OCI-LY7 (cell line): ENCODE measurements at regions not wholly inside any gene's neighbourhood (a gene's known extent, or its start where the extent isn't known, plus 50 kb on each side); places are given as distances from the start of the nearest gene placed in this dataset. TPM values are rescaled to one million over a fixed set of nuclear protein-coding genes. Genes with fewer than 3 reads are reported as not detected.

Experiments
- BruUV-seq: library from RNA; stranded (reverse); fragments of 400-500 nt; replicated peaks from 2 replicates; lab custom pipeline; 2021; lab: Mats Ljungman, UMichigan
- CTCF ChIA-PET: fragments of 300-600 bp; sonication (Branson Sonifier 250); formaldehyde crosslinking; loops from one replicate; lab custom pipeline; 2022; ENCODE audit warnings: antibody characterized with exemption; ENCODE audit not compliant: unreplicated experiment; lab: Charles Lee
- POLR2A ChIA-PET: fragments of 300-600 bp; sonication (Branson Sonifier 250); formaldehyde crosslinking; loops from one replicate; lab custom pipeline; 2022; ENCODE audit warnings: antibody characterized with exemption; lab: Charles Lee
- DNase-seq: peaks from one replicate; pipeline ENCODE4 v3.0.0-alpha.2; 2015; ENCODE audit warnings: low spot score
- H2AFZ ChIP-seq: fragments of 200-600 bp; sonication (generic), shearing (Covaris generic); 2 replicates; pipeline ENCODE4 v1.6.1; 2014; ENCODE audit warnings: mild to moderate bottlenecking, antibody characterized with exemption, low read length, moderate library complexity
- H3K27ac ChIP-seq: fragments of 200-600 bp; sonication (generic); 2 replicates; pipeline ENCODE4 v1.5.1; 2014; ENCODE audit warnings: mixed run types, low read depth, mild to moderate bottlenecking, moderate library complexity, low read length, inconsistent platforms; ENCODE audit not compliant: poor library complexity, severe bottlenecking
- H3K36me3 ChIP-seq: fragments of 200-600 bp; sonication (generic); 2 replicates; pipeline ENCODE4 v1.6.1; 2014; ENCODE audit warnings: mild to moderate bottlenecking, antibody characterized with exemption, low read length, moderate library complexity, mixed read lengths; ENCODE audit not compliant: insufficient read depth
- H3K4me1 ChIP-seq: fragments of 200-600 bp; sonication (generic); 2 replicates; pipeline ENCODE4 v1.5.1; 2014; ENCODE audit warnings: mild to moderate bottlenecking, low read length; ENCODE audit not compliant: insufficient read depth, poor library complexity, severe bottlenecking
- H3K4me2 ChIP-seq: fragments of 200-600 bp; sonication (generic); 2 replicates; pipeline ENCODE4 v1.6.1; 2014; ENCODE audit warnings: mild to moderate bottlenecking, low read length
- H3K4me3 ChIP-seq: fragments of 200-600 bp; sonication (generic); 2 replicates; pipeline ENCODE4 v1.5.1; 2014; ENCODE audit warnings: mild to moderate bottlenecking, low read depth, low read length; ENCODE audit not compliant: poor library complexity, severe bottlenecking
- H3K79me2 ChIP-seq: fragments of 200-600 bp; sonication (generic); 2 replicates; pipeline ENCODE4 v1.6.1; 2016; ENCODE audit warnings: low read depth, mild to moderate bottlenecking, low read length, moderate library complexity, mixed read lengths; ENCODE audit not compliant: insufficient read depth
- H3K9me2 ChIP-seq: fragments of 200-600 bp; sonication (generic); 2 replicates; pipeline ENCODE4 v1.6.1; 2016; ENCODE audit warnings: mild to moderate bottlenecking, low read length, mixed read lengths; ENCODE audit not compliant: insufficient read depth
- H3K9me3 ChIP-seq: fragments of 200-600 bp; sonication (generic); 2 replicates; pipeline ENCODE4 v1.6.1; 2014; ENCODE audit warnings: mild to moderate bottlenecking, mixed run types, low read length, mixed read lengths
- H4K20me1 ChIP-seq: fragments of 200-600 bp; sonication (generic); 2 replicates; pipeline ENCODE4 v1.6.1; 2014; ENCODE audit warnings: mild to moderate bottlenecking, antibody characterized with exemption, low read length, moderate library complexity, mixed read lengths; ENCODE audit not compliant: insufficient read depth
- EZH2phosphoT487 ChIP-seq: fragments of 200-600 bp; sonication (generic); IDR thresholded peaks from 2 replicates; pipeline ENCODE4 v1.6.1; 2018; ENCODE audit warnings: low read depth, borderline replicate concordance, mild to moderate bottlenecking, mixed run types, antibody characterized with exemption, low read length, moderate library complexity, mixed read lengths
- intact Hi-C: fragments of 100-400 bp; cut with micrococcal nuclease; formaldehyde crosslinking; loops from one replicate; pipeline ENCODE4 v1.10.0; 2022; ENCODE audit not compliant: unreplicated experiment
- microRNA-seq: library from miRNA; unstranded; fragments of <30 nt; microRNA quantifications from one replicate; pipeline ENCODE4 v1.2.0, GENCODE V29; 2022; ENCODE audit warnings: borderline replicate concordance
- small RNA-seq: library from RNA; depleted of rRNA; stranded (forward); fragments of <200 nt; gene quantifications from one replicate; pipeline ENCODE3, GENCODE V24; 2014
- TF ChIP-seq, protein P1 (sequence below): fragments of 200-600 bp; sonication (generic); conservative IDR thresholded peaks from 2 replicates; pipeline ENCODE4 v1.5.1; 2014; ENCODE audit warnings: mild to moderate bottlenecking, antibody characterized with exemption, low read length, moderate library complexity, mixed read lengths

DNA sequence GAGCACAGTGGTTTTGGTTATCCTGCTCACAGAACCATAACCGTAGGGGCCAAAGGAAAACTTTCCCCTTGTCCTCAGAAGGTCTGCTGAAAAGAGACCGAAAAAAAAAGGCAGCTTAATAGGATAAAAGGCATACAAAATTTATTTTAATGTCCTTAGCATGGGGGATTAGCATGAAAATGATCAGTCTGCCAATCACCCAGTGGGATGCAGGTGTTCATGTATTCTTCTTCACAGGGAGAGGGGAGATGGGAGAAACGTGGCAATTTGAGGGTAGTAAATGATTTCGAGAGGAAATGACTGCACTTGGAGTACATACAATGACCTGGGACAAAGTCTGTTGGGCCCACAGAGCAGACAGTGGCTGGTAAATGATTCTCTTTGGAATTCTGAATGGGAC is 194.0 kb downstream of the AJAP1 start:
- CTCF ChIA-PET: no interaction called here
- 0 out of 2 replicates have a peak, but pooled peaks cover 4% of the 10 kb centered on the region for H3K9me3 ChIP-seq
- H2AFZ ChIP-seq: no peak overlapping the region
- DNase-seq: no peak
- H3K4me1 ChIP-seq: no peaks in the 10 kb centered on the region
- H3K79me2 ChIP-seq: no peaks in the 10 kb centered on the region
- TF ChIP-seq EZH2phosphoT487: no peak
- TF ChIP-seq, protein P1, sequence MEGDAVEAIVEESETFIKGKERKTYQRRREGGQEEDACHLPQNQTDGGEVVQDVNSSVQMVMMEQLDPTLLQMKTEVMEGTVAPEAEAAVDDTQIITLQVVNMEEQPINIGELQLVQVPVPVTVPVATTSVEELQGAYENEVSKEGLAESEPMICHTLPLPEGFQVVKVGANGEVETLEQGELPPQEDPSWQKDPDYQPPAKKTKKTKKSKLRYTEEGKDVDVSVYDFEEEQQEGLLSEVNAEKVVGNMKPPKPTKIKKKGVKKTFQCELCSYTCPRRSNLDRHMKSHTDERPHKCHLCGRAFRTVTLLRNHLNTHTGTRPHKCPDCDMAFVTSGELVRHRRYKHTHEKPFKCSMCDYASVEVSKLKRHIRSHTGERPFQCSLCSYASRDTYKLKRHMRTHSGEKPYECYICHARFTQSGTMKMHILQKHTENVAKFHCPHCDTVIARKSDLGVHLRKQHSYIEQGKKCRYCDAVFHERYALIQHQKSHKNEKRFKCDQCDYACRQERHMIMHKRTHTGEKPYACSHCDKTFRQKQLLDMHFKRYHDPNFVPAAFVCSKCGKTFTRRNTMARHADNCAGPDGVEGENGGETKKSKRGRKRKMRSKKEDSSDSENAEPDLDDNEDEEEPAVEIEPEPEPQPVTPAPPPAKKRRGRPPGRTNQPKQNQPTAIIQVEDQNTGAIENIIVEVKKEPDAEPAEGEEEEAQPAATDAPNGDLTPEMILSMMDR: no peak
- POLR2A ChIA-PET: no interaction called here
- no peaks in the 10 kb centered on the region for H3K9me2 ChIP-seq
- H3K4me2 ChIP-seq: no peak overlapping the region
- BruUV-seq: no TSS peak
- intact Hi-C loops: no loop called here
- H3K27ac ChIP-seq: no peak overlapping the region
- H3K4me3 ChIP-seq: no peak overlapping the region
- no peaks in the 10 kb centered on the region for H4K20me1 ChIP-seq
- H3K36me3 ChIP-seq: no peaks in the 10 kb centered on the region

DNA sequence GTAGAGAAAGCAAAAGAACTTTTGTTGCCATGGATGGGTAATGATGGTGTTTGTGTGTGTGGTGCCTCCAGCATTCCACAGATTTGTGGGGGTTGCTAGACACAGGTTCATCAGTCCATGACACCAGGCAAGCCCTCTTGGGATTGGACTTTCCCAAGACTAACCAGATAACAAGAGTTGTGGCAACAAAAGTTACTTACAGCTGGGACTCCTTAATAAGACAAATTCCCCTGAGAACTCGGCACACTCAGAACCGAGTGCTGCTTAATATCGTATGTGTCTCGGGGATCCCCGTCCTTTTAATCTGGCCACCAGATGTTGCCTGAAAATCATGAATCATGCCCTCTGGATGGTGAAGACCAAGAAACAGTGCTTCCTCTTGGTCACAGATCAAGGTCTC is 193.3 kb downstream of the AJAP1 start:
- intact Hi-C loops: no loop called here
- no peak for DNase-seq
- Histone ChIP-seq H2AFZ (no peak overlapping the region), H3K79me2 (no peaks in the 10 kb centered on the region; the same call in 1 of the 2 replicates), H3K9me2 (no peaks in the 10 kb centered on the region), H3K4me3 (no peak overlapping the region), H3K4me1 (no peaks in the 10 kb centered on the region), H3K27ac (no peak overlapping the region), H3K36me3 (no peaks in the 10 kb centered on the region), H3K4me2 (no peak overlapping the region), H3K9me3 (0 out of 2 replicates have a peak, but pooled peaks cover 4% of the 10 kb centered on the region), H4K20me1 (no peaks in the 10 kb centered on the region)
- no TSS peak for BruUV-seq
- POLR2A ChIA-PET: no interaction called here
- TF ChIP-seq, protein P1: no peak
- TF ChIP-seq EZH2phosphoT487: no peak
- CTCF ChIA-PET: no interaction called here

Small RNA genes lying in the stretch of these regions (microRNA-seq; reads per million reads assigned to microRNA genes)
- not detected for gene MIR4417

Small RNA genes lying in the stretch of these regions (small RNA-seq; reads per million reads assigned to genes)
- not detected for gene MIR4417
